Ishikawa (cell line): ENCODE measurements at regions not wholly inside any gene's neighbourhood (a gene's known extent, or its start where the extent isn't known, plus 50 kb on each side); places are given as distances from the start of the nearest gene placed in this dataset.
A peak's percentile ranks its signal among the peaks of the same experiment; 100 is the strongest.

Experiments used
- CEBPB ChIP-seq: IDR thresholded peaks from 2 replicates; pipeline ENCODE4 v1.6.1; 2012
- EGR1 ChIP-seq: IDR thresholded peaks from 2 replicates; pipeline ENCODE4 v1.6.1; 2012
- FOXM1 ChIP-seq: IDR thresholded peaks from 2 replicates; pipeline ENCODE4 v1.6.1; 2012; ENCODE audit warnings: low read depth, borderline replicate concordance
- NFIC ChIP-seq: IDR thresholded peaks from 2 replicates; pipeline ENCODE4 v1.6.1; 2012
- RAD21 ChIP-seq: IDR thresholded peaks from 2 replicates; pipeline ENCODE4 v1.6.1; 2012; ENCODE audit warnings: low read depth
- REST ChIP-seq: IDR thresholded peaks from 2 replicates; pipeline ENCODE4 v1.6.1; 2012; ENCODE audit warnings: low read depth, mild to moderate bottlenecking
- TAF1 ChIP-seq: IDR thresholded peaks from 2 replicates; pipeline ENCODE4 v1.6.1; 2012; ENCODE audit warnings: low read depth, mild to moderate bottlenecking
- TCF12 ChIP-seq: IDR thresholded peaks from 2 replicates; pipeline ENCODE4 v1.6.1; 2012; ENCODE audit warnings: low read depth
- YY1 ChIP-seq: IDR thresholded peaks from 2 replicates; pipeline ENCODE4 v1.6.1; 2012; ENCODE audit warnings: low read depth
- TF ChIP-seq, protein P1 (sequence below): IDR thresholded peaks from 2 replicates; pipeline ENCODE4 v1.6.1; 2012

GRCh38 chr4:149291463-149291862, 524.2 kb downstream of the IQCM start:
- TF ChIP-seq EGR1 (no peak), NFIC (peak; percentile 96), TAF1 (no peak), FOXM1 (peak; percentile 25; the same call in 1 of the 2 replicates), YY1 (no peak), TCF12 (peak; percentile 60; the same call in 1 of the 2 replicates), CEBPB (no peak), REST (no peak), RAD21 (no peak)
- TF ChIP-seq, protein P1, sequence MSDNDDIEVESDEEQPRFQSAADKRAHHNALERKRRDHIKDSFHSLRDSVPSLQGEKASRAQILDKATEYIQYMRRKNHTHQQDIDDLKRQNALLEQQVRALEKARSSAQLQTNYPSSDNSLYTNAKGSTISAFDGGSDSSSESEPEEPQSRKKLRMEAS = no peak
